ENCODE measurements at regions not wholly inside any gene's neighbourhood (a gene's known extent, or its start where the extent isn't known, plus 50 kb on each side); places are given as distances from the start of the nearest gene placed in this dataset.

GRCh38 chr13:82116422-82116989 lies 1765.8 kb downstream of the SLITRK1 start:
- TF ChIP-seq CTCF (conservative IDR thresholded peaks at IDR 0.05) (no peak), ZFX (IDR thresholded peaks at IDR 0.05) (no peak)

DNA sequence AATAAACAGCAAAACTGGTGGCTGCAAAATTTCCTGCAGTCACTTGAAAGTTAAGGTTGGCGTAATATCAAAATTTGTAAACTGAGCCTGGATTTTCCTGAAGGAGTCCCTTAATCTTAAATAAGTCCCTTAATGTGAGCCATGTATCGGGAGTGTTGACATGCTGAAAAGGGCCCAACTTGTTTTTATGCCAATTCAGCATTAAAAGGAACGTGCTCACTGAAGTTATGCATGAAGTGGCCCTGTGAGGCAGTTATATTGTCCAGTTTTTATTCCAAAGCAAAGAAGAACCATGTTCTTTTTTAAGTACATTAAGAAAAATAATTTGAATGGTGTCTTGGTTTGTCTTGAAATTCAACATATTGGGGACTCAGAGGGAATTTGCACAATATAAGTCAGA lies 1766.9 kb downstream of the SLITRK1 start:
- no peak overlapping the region for H3K27ac ChIP-seq
- TF ChIP-seq CTCF (conservative IDR thresholded peaks at IDR 0.05) (no peak), ZFX (IDR thresholded peaks at IDR 0.05) (no peak)

More at GRCh38 chr13:82116422-82116989, 1765.8 kb downstream of the SLITRK1 start:
- H3K27ac ChIP-seq, result no peak overlapping the region

DNA sequence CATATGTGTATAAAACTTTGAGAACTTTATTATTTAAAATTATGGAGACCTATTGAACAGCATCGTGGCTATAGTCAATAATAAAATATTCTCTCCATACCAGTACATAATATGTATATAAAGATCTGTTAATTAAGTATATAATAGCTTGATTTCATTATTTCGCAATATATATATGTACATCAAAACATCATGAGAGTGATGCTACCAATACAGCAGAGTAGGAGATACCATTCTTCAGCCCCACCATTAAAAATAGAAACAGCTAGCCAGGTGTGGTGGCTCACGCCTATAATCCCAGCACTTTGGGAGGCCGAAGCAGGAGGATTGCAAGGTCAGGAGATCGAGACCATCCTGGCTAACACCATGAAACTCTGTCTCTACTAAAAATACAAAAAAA lies 1755.3 kb upstream of the SPRY2 start:
- TF ChIP-seq CTCF (conservative IDR thresholded peaks at IDR 0.05) (no peak), ZFX (IDR thresholded peaks at IDR 0.05) (no peak)
- no peak overlapping the region for H3K27ac ChIP-seq

- H3K27ac ChIP-seq, result no peak overlapping the region
- no peak for TF ChIP-seq ZFX (IDR thresholded peaks at IDR 0.05)
- no peak for TF ChIP-seq CTCF (conservative IDR thresholded peaks at IDR 0.05)
These were observed 1751.4 kb upstream of the SPRY2 start for GRCh38 chr13:82092312-82092711.

DNA sequence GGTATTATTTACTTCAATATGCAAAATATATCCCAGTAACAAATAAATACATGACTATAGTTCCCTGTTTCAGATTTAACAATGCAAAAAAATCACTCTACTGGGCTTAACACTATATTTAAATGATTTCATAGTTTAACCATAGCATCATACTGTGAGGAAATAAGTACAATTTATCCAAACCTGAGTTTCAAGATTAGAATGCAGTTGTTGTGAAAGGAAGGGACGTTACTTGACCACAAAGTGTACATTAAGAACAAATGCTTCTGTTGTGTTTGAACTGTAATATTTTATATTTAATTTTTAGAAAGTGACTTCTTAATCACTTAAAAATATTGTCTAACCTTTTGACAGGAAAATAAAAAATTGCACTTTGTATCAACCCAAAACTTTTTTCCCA lies 1747.9 kb upstream of the SPRY2 start:
- no peak overlapping the region for H3K27ac ChIP-seq

GRCh38 chr13:82076496-82076895 lies 1735.6 kb upstream of the SPRY2 start:
- TF ChIP-seq CTCF (conservative IDR thresholded peaks at IDR 0.05) (no peak), ZFX (IDR thresholded peaks at IDR 0.05) (no peak)
- H3K27ac ChIP-seq, result no peak overlapping the region

More for the DNA sequence above, 1747.9 kb upstream of the SPRY2 start:
- no peak for TF ChIP-seq ZFX (IDR thresholded peaks at IDR 0.05)

GRCh38 chr13:82070416-82070815 lies 1729.5 kb upstream of the SPRY2 start:
- TF ChIP-seq CTCF (conservative IDR thresholded peaks at IDR 0.05) (no peak), ZFX (IDR thresholded peaks at IDR 0.05) (no peak)

GRCh38 chr13:82062772-82063171 lies 1721.8 kb upstream of the SPRY2 start:
- no peak overlapping the region for H3K27ac ChIP-seq

More at GRCh38 chr13:82070416-82070815, 1729.5 kb upstream of the SPRY2 start:
- no peak overlapping the region for H3K27ac ChIP-seq

More at GRCh38 chr13:82062772-82063171, 1721.8 kb upstream of the SPRY2 start:
- no peak for TF ChIP-seq ZFX (IDR thresholded peaks at IDR 0.05)
- TF ChIP-seq CTCF (conservative IDR thresholded peaks at IDR 0.05), result no peak
